ENCODE measurements at regions not wholly inside any gene's neighbourhood (a gene's known extent, or its start where the extent isn't known, plus 50 kb on each side); places are given as distances from the start of the nearest gene placed in this dataset.

DNA sequence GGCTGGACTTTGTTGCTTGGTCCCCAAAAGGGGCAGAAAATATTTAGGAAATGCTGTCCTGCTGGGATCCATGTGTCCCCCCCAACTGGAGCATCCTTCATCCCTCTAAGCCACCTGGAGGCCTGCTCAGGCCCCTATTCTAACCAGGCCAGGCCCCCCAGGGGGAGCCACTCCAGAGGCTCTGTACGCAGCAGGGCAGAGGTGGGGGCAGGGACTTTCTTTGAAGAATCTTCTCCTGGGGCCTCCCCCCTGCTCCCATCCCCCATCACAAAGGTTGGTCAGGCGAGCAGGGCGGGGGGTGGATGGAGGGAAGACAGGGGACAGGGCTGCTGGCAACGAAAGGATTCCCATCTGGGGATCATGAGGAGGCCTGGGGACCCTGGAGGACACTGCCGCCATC is 170.8 kb downstream of the MN1 start:
- Histone ChIP-seq H3K36me3 (no peaks in the 10 kb centered on the region), H3K4me3 (no peak overlapping the region), H3K27me3 (replicated peaks; ENCODE audit: insufficient read depth) (no peaks in the 10 kb centered on the region), H3K4me1 (replicated peaks) (no peaks in the 10 kb centered on the region), H3K9me3 (no peaks in the 10 kb centered on the region), H3K27ac (no peak overlapping the region)
- no peak for DNase-seq (ENCODE audit: low spot score)
- TF ChIP-seq, protein P1, sequence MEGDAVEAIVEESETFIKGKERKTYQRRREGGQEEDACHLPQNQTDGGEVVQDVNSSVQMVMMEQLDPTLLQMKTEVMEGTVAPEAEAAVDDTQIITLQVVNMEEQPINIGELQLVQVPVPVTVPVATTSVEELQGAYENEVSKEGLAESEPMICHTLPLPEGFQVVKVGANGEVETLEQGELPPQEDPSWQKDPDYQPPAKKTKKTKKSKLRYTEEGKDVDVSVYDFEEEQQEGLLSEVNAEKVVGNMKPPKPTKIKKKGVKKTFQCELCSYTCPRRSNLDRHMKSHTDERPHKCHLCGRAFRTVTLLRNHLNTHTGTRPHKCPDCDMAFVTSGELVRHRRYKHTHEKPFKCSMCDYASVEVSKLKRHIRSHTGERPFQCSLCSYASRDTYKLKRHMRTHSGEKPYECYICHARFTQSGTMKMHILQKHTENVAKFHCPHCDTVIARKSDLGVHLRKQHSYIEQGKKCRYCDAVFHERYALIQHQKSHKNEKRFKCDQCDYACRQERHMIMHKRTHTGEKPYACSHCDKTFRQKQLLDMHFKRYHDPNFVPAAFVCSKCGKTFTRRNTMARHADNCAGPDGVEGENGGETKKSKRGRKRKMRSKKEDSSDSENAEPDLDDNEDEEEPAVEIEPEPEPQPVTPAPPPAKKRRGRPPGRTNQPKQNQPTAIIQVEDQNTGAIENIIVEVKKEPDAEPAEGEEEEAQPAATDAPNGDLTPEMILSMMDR (IDR thresholded peaks at IDR 0.05), result no peak
- TF ChIP-seq POLR2AphosphoS5 (IDR thresholded peaks at IDR 0.05) (no peak), POLR2A (IDR thresholded peaks at IDR 0.05) (no peak)
- intact Hi-C loops (cut with DNase I), result no loop called here
- 96% methylated on average over 5 of the region's 5 CpGs for WGBS

GRCh38 chr22:27631641-27632040 is 169.9 kb downstream of the MN1 start:
- no peaks in the 10 kb centered on the region for H3K27me3 ChIP-seq (replicated peaks; ENCODE audit: insufficient read depth)
- 95% methylated on average over 1 of the region's 1 CpG for WGBS

GRCh38 chr22:27632451-27633295 is 168.9 kb downstream of the MN1 start:
- H3K36me3 ChIP-seq, result no peaks in the 10 kb centered on the region
- no peak for DNase-seq (ENCODE audit: low spot score)
- no peaks in the 10 kb centered on the region for H3K4me1 ChIP-seq (replicated peaks)
- no peaks in the 10 kb centered on the region for H3K27me3 ChIP-seq (replicated peaks; ENCODE audit: insufficient read depth)
- no peaks in the 10 kb centered on the region for H3K9me3 ChIP-seq
- no peak overlapping the region for H3K27ac ChIP-seq
- 48% methylated on average over 24 of the region's 24 CpGs for WGBS
- TF ChIP-seq, protein P1 (IDR thresholded peaks at IDR 0.05), result no peak
- TF ChIP-seq POLR2A (IDR thresholded peaks at IDR 0.05) (no peak), POLR2AphosphoS5 (IDR thresholded peaks at IDR 0.05) (no peak)
- H3K4me3 ChIP-seq, result no peak overlapping the region
- intact Hi-C loops (cut with DNase I), result no loop called here

More at GRCh38 chr22:27631641-27632040, 169.9 kb downstream of the MN1 start:
- Histone ChIP-seq H3K36me3 (no peaks in the 10 kb centered on the region), H3K27ac (no peak overlapping the region), H3K4me3 (no peak overlapping the region), H3K4me1 (replicated peaks) (no peaks in the 10 kb centered on the region), H3K9me3 (no peaks in the 10 kb centered on the region)
- intact Hi-C loops (cut with DNase I), result no loop called here
- TF ChIP-seq, protein P1 (IDR thresholded peaks at IDR 0.05), result no peak
- TF ChIP-seq POLR2A (IDR thresholded peaks at IDR 0.05), result no peak
- no peak for TF ChIP-seq POLR2AphosphoS5 (IDR thresholded peaks at IDR 0.05)
- no peak for DNase-seq (ENCODE audit: low spot score)

- Histone ChIP-seq H3K4me1 (replicated peaks) (no peaks in the 10 kb centered on the region), H3K27me3 (replicated peaks; ENCODE audit: insufficient read depth) (no peaks in the 10 kb centered on the region), H3K9me3 (no peaks in the 10 kb centered on the region), H3K4me3 (no peak overlapping the region), H3K27ac (no peak overlapping the region), H3K36me3 (no peaks in the 10 kb centered on the region)
- TF ChIP-seq, protein P1 (IDR thresholded peaks at IDR 0.05), result no peak
- TF ChIP-seq POLR2AphosphoS5 (IDR thresholded peaks at IDR 0.05), result no peak
- no peak for TF ChIP-seq POLR2A (IDR thresholded peaks at IDR 0.05)
- WGBS, result 74% methylated on average over 8 of the region's 8 CpGs
- no peak for DNase-seq (ENCODE audit: low spot score)
- intact Hi-C loops (cut with DNase I), result no loop called here
Observed at GRCh38 chr22:27633296-27633871, 168.2 kb downstream of the MN1 start.

Measured in prostate gland (tissue), 2 donors.